ENCODE measurements at regions not wholly inside any gene's neighbourhood (a gene's known extent, or its start where the extent isn't known, plus 50 kb on each side); places are given as distances from the start of the nearest gene placed in this dataset.

- H3K27me3 ChIP-seq (ENCODE audit: control insufficient read depth in 2 of 2, insufficient read depth in 2 of 2, low read length in 2 of 2): no peaks in the 10 kb centered on the region
- BruUV-seq (replicated peaks): no TSS peak
- no peak for TF ChIP-seq GATA2 (IDR thresholded peaks at IDR 0.05; ENCODE audit: insufficient read depth, insufficient read length, low read depth, low read length)
- no peak for TF ChIP-seq EZH2 (IDR thresholded peaks at IDR 0.05; ENCODE audit: borderline replicate concordance, low read depth, low read length, severe bottlenecking)
- no peak for TF ChIP-seq POLR2AphosphoS5 (IDR thresholded peaks at IDR 0.05; ENCODE audit: insufficient read depth, low read depth, low read length)
- TF ChIP-seq FOS (IDR thresholded peaks at IDR 0.05; ENCODE audit: borderline replicate concordance, insufficient read depth, low read length): no peak
- TF ChIP-seq JUN (IDR thresholded peaks at IDR 0.05; ENCODE audit: borderline replicate concordance, insufficient read depth, insufficient read length, low read depth): no peak
- TF ChIP-seq POLR2A (IDR thresholded peaks at IDR 0.05; ENCODE audit: low read depth, low read length): no peak
- TF ChIP-seq MYC (IDR thresholded peaks at IDR 0.05; ENCODE audit: low read depth, low read length): no peak
- TF ChIP-seq, protein P1, sequence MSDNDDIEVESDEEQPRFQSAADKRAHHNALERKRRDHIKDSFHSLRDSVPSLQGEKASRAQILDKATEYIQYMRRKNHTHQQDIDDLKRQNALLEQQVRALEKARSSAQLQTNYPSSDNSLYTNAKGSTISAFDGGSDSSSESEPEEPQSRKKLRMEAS (IDR thresholded peaks at IDR 0.05; ENCODE audit: insufficient read depth, insufficient read length): no peak
- TF ChIP-seq CTCF (IDR thresholded peaks at IDR 0.05; ENCODE audit: extremely low read depth in 1 of 2, insufficient read depth in 1 of 2, low read depth in 1 of 2, low read length in 2 of 2): no peak
- no peak for FAIRE-seq
- no peaks in the 10 kb centered on the region for H3K9me3 ChIP-seq (replicated peaks; ENCODE audit: control insufficient read depth, insufficient read depth, low read length)
- intact Hi-C loops (cut with micrococcal nuclease): no loop called here
- ChIA-PET POLR2A (no interaction called here), CTCF (no interaction called here)
- no peaks in the 10 kb centered on the region for H4K20me1 ChIP-seq (replicated peaks; ENCODE audit: control insufficient read depth, extremely low read depth, insufficient read depth, low read length)
- DNase-seq (ENCODE audit: low read depth, low spot score): no peak
- H3K79me2 ChIP-seq (ENCODE audit: control insufficient read depth, insufficient read depth, low read length): no peaks in the 10 kb centered on the region
- no peak overlapping the region for H3K4me2 ChIP-seq (ENCODE audit: insufficient read depth, low read length)
- no peak overlapping the region for H3K4me3 ChIP-seq (replicated peaks in 1 of 3; ENCODE audit: insufficient read depth in 1 of 3, low read depth in 1 of 3, low read length in 3 of 3)
- no peaks in the 10 kb centered on the region for H3K36me3 ChIP-seq (ENCODE audit: control insufficient read depth in 2 of 2, extremely low read depth in 1 of 2, insufficient read depth in 2 of 2, low read length in 2 of 2)
- dilution Hi-C loops (cut with MboI; ENCODE audit: extremely low pct_ligation_motif_present, low sequenced_read_pairs): no loop called here
- H3K9me1 ChIP-seq (replicated peaks; ENCODE audit: control insufficient read depth, extremely low read depth, insufficient read depth, low read length): no peaks in the 10 kb centered on the region
- H3K4me1 ChIP-seq (ENCODE audit: control insufficient read depth, extremely low read depth, insufficient read depth, low read length): no peaks in the 10 kb centered on the region
- no peak overlapping the region for H3K27ac ChIP-seq (ENCODE audit: insufficient read depth, low read depth, low read length)
- H3K9ac ChIP-seq (replicated peaks; ENCODE audit: extremely low read depth, insufficient read depth, low read length): no peak overlapping the region
- no peak overlapping the region for H2AFZ ChIP-seq (ENCODE audit: low read depth, low read length)
Observed at GRCh38 chr14:85400678-85401077, 129.3 kb upstream of the FLRT2 start.
